PC-3 (cell line): ENCODE measurements at regions not wholly inside any gene's neighbourhood (a gene's known extent, or its start where the extent isn't known, plus 50 kb on each side); places are given as distances from the start of the nearest gene placed in this dataset.
A peak's percentile ranks its signal among the peaks of the same experiment; 100 is the strongest.

Experiments used
- EZH2 ChIP-seq: fragments of 300-600 bp; sonication (generic); IDR thresholded peaks from one replicate; pipeline ENCODE4 v1.6.1; 2017; ENCODE audit warnings: antibody characterized with exemption, mild to moderate bottlenecking, low read length; ENCODE audit not compliant: unreplicated experiment
- TF ChIP-seq, protein P1 (sequence below): fragments of 300-600 bp; sonication (generic); conservative IDR thresholded peaks from 2 replicates; pipeline ENCODE4 v1.5.1; 2017; ENCODE audit warnings: antibody characterized with exemption, low read depth, mild to moderate bottlenecking, low read length

DNA sequence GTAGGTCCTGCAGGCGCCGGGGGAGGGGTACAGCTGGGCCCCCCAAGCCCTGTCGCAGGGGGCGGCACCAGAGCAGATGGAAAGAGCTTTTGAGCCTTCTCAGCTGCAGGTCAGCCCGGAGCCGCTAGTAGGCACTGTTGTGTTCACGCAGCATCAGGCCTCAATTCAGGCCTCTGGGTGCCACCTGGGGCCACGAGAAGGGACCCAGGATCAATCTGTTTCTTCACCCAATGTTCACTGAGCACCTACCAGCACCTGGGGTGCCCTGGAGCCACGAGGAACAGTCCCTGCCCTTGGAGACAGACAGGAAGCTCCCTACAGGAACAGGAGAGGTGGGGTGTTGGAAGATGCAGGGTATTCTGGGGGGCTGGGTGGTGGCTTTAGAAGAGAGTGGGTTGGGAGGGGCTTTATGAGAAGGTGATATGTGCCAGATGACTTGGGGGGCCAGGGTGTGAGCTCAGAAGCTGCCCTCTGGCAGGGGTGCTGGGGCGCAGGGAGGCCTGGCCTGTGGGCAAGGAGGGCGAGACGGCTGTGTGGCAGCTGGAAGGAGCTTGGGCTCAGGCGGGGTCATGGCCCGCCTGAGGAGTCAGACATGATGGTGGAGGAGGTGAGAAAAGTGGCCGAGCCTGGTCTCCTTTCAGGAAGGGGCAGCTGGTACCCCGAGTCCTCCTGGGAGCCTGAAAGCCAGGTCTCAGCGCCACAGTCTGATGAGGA lies 121.9 kb upstream of the GSE1 start:
- TF ChIP-seq, protein P1, sequence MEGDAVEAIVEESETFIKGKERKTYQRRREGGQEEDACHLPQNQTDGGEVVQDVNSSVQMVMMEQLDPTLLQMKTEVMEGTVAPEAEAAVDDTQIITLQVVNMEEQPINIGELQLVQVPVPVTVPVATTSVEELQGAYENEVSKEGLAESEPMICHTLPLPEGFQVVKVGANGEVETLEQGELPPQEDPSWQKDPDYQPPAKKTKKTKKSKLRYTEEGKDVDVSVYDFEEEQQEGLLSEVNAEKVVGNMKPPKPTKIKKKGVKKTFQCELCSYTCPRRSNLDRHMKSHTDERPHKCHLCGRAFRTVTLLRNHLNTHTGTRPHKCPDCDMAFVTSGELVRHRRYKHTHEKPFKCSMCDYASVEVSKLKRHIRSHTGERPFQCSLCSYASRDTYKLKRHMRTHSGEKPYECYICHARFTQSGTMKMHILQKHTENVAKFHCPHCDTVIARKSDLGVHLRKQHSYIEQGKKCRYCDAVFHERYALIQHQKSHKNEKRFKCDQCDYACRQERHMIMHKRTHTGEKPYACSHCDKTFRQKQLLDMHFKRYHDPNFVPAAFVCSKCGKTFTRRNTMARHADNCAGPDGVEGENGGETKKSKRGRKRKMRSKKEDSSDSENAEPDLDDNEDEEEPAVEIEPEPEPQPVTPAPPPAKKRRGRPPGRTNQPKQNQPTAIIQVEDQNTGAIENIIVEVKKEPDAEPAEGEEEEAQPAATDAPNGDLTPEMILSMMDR: peak; percentile 59
- TF ChIP-seq EZH2: no peak
